NCI-H146 treated with DMSO at 0.1 percent for 48 hours (cell line): ENCODE measurements at regions not wholly inside any gene's neighbourhood (a gene's known extent, or its start where the extent isn't known, plus 50 kb on each side); places are given as distances from the start of the nearest gene placed in this dataset.
"Not testable (repeated sequence)": the region's sequence is repeated elsewhere in the genome, so short reads cannot be mapped to it uniquely, and the experiment has no call there.

Experiments
- DNase-seq: peaks from one replicate; lab custom pipeline; 2025; ENCODE audit not compliant: unreplicated experiment; lab: John Stamatoyannopoulos, UW

DNA sequence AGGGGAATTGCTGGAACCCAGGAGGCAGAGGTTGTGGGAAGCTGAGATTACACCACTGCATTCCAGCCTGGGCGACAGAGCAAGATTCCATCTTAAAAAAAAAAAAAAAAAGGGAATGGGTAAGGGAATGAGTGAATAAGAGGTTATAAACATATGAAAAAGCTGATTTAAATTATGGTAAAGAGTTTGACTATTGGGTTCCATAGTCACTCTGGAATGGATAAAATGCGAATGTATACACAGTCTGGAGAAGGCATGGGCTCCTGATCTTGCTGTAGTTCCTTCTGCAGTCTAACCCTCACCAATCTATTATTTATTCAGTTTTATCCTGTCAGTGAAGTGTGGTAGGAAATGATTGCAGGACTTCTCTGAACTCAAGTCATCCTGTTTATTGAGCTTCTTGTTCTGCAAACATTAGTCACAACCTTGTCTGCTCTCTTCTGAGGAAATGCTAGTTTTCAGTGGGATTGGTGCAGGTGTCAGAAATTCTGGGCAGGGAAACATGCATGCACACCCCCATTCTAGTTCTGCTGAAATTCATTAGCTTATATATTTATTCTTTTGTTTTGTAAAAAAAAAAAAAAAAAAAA, 190.9 kb upstream of the CFAP20DC start:
- DNase-seq = no peak

DNA sequence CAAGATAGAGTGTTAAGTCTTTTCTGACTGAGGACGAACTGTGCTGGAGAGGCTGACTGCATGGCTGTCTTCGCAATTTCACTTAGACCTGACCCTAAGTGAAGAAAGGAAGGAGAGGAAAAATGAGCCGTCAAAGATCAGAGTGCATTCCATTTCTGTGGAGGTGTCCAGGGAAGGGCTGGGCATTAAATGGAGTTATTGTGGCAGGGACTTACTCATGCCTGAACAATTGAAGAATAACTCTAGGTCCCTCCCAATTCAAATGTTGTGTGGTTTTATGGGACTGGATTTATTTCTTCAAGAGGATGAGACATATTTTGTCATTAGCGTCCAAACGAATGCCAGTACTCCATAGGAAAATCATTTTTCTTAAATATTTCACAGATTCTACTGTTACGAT, 187.3 kb upstream of the CFAP20DC start:
- no peak for DNase-seq

DNA sequence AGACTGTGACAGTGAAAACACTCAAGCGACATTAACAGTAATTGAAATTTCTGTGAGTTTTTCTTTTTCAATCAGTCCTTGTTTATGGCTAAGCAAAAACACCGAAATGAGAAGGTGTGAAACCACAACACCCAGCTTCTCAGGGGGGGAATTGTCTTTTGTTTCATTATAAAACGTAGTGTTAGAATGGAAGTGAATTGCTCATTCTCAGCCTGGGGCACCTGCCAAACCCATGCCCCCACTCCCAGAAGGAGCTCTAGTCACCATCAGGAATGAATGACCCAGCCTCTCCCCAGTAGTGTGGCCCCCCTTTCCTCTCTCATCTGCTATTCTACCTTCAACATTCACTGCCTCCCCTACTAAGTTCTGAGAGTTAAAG, 185.8 kb upstream of the CFAP20DC start:
- no peak for DNase-seq

DNA sequence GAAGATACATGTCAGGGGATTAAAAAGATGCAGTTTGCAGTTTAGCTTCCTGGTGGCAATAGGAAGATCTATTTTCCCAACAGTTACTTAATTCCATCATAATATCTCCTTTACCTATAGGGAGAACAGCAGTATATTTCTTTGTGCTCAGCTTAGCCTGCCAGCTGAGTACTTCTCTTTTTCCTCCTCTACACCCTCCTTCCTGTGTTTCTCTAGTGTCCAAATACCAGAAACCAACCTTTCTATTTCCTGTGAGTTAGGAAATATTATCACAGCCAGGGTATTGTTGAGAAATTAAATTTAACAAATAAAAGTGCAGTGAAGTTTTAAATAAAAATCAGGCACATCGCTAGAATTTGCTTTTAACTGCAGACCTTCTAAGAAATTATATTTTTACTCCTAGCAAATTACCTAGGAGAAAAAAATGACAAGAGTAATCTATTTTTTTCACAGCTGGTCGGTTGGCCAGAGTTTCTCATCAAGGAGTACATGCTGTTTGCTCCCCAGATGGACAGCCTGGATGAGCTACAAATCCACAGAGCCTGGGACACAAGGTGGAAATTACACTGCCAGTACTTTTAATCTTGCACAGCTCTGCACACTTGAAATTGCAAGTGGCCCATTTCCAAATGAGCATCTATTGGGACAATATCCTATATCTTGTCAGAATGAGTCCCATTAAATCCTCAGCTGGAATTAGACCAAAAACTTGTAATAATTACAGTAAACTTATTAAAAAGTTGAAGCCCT, 185.2 kb upstream of the CFAP20DC start:
- DNase-seq = no peak

DNA sequence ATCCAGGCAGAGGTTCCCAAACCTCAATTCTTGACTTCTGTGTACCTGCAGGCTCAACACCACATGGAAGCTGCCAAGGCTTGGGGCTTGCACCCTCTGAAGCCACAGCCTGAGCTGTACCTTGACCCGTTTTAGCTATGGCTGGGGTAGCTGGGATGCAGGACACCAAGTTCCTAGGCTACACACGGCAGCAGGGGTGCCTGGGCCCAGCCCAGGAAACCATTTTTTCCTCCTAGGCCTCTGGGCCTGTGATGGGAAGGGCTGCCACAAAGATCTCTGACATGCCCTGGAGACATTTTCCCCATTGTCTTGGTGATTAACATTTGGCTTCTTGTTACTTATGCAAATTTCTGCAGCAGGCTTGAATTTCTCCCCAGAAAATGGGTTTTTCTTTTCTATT, 180.6 kb upstream of the CFAP20DC start:
- DNase-seq = not testable (repeated sequence)

DNA sequence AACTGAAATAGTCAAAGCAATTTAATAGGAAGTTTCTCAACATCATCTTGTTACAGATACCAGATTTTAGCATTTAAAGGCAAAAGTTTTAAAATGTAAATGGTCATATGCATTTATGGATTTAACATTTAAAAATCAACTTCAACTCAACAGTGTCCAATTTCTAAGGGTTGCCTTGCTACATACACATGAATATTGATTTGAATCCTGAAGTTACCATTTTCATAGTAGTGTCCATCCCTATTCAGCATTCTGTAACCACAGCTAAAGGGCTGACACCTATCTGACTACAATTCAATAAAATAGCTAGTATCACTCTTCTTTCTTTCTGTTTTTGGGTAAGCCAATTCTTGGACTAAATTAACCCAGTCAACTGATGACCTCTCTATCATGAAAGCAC, 164.0 kb upstream of the CFAP20DC start:
- no peak for DNase-seq

DNA sequence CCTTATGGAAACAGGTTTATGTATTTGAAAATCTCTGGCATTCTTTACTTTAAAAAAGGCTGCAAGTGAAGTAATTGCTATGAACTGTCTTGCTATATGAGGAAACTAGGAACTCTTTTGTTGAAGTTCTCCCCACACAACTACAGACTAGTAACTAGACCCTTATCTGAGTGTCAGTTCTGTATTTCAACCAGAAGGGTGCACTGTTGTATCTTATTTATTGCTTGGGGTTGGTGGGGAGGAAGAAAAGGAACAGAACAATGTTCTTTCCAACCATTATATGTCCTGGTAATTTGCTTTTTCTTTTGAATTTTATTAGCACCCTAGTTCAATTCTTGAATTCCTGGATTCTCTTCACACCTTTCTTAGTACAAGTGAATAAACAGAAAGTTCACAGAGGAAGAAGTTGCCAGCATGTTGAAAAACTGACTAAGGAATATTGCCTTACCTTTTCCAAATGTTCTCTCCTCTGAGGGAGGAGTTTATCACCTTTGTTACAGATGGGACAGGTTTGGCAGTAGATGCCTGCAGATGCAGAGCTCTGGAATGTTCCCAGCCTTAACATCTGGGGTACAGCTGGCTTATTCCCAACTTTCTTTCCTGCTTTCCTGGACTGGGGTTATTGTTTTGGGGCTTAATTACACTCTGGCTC, 162.4 kb upstream of the CFAP20DC start:
- peak; percentile 33 for DNase-seq

DNA sequence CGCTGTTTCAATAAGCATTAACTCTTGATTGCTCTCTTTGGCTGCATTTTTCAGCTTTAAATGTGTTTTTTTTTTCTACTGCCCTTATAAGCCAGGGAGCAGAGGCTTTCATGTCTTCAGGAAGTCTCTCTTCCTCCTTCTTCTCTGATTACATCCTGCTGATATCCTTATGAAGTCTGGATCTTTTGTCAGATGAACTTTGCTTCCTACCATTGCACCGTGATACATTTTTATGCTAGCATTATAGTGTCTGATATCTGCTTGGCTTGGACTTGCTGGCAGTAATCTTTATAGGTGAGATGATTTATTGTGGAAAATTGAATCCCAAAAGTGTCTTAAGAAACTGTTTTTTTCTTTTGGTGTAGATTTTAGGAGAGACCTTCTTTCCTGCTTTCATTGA, 160.4 kb upstream of the CFAP20DC start:
- no peak for DNase-seq

DNA sequence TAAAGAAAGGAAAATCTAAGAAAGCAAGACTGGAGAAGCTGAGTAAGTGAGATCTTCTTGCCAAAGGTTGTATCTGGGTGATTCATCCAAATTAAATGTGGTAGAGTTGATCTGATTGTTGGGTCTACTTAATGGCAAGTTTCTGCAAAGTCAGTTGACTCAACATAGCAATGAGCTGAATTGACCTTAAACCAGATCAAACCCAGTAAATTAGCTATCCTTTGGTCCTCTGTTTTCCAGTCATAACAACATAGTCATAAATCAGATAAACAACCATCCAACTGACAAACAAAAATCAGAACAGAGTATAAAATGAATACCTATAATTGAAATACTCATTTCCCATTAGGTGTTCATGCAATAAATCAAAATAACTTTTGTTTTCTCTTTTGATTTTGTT, 142.6 kb upstream of the CFAP20DC start:
- no peak for DNase-seq

DNA sequence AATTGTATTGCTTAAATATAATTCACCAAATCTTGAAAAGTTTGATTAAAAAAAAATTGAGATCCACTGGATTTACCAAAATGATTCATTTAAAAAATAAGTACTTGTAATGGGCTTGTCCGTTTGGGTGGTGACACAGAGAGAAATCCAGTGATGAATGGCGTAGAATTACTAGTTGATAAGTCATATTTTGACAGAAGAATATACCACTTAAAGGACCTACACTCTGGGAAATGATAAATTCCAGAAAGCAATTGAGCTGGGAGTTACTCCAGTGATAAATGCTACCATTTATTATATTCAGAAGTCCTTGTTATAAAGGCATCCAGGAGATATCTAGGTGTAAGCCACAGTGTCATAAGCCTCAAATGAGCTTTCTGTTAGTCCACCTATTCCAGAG, 141.8 kb upstream of the CFAP20DC start:
- no peak for DNase-seq

DNA sequence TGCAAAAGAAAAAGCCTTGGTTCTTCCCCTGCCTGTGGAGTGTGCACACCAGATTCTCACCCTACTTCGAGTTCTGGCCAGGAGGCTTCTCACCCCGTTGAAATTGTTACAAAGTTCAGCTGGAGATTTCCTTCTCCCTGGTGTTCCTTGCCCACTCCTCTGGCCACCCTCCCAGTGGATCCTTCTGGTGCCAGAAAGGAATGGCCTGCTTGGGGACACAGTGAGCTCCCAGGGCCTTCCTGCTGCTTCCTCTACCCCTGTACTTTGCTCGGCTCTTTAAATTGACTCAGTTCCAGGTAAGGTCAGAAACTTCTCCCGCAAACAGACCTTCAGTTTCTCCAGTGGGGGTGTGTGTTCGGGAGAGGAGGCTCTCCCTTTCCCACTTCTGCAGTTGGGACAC, 140.1 kb upstream of the CFAP20DC start:
- DNase-seq = no peak

DNA sequence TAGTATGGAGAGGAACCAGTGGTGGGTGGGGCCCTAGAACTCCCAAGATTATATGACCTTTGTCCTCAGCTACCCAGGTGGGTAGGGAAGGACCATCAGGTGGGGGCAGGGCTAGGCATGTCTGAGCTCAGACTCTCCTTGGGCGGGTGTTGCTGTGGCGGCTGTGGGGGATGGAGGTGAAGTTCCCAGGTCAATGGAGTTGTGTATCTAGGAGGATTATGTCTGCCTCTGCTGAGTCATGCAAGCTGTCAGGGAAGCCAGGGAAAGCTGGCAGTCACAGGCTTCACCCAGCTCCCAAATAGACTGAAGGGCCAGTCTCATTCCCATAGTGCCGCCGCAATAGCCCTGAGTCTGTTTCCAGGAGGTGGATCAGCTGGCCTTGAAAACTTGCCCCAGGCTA, 139.7 kb upstream of the CFAP20DC start:
- DNase-seq = no peak

DNA sequence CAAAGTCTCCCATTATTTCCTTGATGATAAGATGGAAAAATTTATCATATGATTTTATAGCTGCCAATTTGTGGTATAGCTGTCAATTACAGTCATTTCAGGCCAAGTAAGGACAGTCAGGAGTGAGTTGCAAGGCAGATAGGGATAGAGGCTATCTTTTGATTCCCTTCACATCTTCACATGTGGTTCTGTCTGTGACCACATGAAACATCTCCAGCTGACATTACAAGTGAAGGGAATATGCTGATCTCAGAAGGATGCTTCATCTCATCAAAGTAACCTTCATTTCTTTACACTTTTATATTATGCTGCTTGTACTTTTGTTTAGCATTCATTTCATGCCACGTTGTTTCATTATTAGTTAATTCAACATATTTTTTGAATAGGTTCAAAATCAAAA, 136.9 kb upstream of the CFAP20DC start:
- no peak for DNase-seq

DNA sequence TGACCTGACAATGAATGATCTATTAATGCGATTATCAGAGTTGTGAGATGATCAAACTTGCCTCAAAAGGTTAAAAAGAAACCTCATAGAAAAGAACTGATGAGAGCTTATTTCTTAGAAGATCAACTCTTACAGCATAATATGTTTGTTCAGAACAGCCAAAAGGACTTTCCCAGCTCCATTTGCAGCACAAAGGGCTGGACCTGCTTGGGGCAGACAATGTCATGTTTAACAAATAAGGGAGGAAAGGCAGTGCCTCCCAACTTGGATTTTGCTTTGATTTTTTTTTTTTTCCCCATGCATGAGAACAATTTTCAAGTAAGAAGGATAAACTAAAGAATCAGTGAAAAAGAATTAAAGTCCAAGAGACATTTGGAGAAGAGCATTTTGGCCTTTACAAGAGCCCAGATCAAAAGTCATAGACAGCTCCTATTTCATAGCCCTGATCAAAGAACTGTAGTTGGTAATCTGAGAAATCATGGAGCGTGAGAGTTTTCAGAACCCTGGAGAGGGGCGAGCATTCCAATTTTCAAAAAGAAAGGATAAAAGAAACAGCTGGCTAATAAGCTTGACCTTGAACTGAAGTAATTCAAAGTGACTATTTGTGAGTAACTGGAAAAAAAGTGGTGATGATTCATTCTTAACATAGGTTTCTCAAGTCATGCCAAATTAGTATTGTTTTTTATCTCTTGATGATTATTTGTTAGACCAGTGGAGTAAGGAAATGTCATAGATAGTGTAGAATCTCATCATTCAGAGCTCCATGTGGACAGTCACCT, 136.0 kb upstream of the CFAP20DC start:
- DNase-seq = no peak

DNA sequence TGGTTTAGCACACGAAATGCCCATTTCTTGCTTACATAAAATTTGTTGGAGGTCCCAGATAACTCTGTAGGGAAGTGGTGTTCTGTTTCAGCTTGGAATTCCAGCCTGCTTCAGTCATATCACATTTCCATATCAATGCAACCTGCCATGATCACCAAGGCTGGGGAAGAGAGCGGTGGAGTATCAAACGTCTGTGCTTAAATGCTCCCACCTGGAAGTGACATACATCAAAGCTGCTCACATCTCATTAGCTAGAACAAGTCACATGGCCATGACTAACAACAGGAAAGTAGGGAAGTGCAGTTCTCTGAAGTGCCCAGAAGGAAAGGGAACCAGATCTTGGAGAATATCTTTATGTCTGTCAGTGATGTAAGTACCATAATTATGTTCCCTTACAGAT, 130.2 kb upstream of the CFAP20DC start:
- no peak for DNase-seq

DNA sequence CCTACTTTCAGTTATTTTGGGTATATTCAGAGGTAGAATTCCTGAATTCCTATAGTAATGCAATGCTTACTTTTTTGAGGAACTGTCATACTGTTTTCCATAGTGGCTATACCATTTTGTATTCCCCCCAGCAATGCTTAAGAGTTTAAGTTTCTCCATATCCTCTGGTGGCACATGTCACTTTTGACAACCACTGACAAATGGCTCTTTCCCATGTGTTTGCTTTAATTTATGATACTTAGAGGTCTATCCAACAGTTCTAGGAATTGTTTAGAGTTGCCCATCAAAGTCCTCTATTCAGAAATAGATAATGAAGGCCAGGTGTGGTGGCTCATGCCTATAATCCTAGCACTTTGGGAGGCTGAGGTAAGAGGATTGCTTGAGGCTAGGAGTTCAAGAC, 128.9 kb upstream of the CFAP20DC start:
- no peak for DNase-seq

DNA sequence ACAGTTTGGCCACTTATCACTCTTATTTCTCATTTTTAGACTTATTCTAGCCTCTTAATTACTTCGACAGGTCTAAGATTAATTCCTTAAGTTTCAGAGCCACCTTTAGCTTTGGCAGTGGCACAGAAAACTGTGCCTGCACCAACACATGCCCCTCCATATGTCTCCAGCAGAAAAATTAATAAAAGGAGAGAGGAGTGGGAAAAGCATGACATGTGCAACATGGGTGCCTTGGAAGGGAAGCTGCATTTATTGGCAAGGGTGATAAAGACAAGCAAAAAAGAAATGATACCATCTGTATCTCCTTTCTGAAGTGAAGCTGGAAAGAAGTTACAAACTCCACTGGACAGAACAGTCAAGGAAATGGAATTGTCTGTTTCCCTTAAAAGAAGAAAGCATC, 121.7 kb upstream of the CFAP20DC start:
- no peak for DNase-seq

DNA sequence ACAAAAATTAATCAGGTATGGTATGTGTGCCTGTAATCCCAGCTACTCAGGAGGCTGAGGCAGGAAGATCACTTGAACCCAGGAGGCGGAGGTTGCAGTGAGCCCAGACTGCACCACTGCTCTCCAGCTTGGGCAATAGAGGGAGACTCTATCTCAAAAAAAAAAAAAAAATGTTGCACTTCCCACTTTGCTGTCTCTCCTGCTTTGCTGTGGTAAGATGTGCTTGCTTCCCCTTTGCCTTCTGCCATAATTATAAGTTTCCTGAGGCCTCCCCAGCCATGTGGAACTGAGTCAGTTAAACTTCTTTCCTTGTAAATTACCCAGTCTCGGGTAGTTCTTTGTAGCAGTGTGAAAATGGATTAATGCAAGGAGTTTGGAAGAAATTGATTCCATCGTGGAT, 120.3 kb upstream of the CFAP20DC start:
- not testable (repeated sequence) for DNase-seq

DNA sequence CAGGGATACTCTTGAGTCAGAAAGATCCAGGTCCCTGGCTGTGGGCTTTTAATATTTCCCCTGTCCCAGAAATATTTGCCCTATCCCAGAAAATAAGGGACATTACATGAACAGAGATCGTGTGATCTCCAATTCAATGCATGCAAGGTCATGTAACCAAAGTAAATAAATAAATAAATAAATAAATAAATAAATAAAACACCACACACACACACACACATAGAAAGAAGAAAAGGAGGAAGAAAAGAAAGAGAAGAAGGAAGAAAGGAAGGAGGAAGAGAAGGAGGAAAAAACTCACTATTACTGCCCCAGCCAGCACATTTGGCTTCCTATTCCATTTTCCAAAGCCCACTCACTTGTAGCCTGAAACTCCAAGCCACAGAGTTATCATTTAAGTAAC, 117.9 kb upstream of the CFAP20DC start:
- DNase-seq = no peak

DNA sequence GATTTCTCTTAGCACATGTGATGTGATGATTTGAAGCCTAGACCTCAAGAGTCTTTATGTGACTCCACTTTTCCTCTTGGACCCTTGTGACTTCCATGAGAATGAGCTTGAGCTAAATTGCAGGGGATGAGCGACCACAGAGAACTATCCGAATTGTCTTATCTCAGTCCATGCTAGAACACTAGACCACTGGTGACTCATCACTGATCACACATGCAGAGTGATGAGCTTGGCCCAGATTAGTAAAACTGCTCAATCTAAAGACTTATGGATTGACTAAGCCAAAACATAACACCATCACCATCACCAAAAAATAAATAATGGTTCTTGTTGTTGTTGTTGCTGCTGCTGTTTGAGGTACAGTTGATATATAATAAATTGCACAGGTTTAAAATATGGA, 114.1 kb upstream of the CFAP20DC start:
- DNase-seq = no peak

DNA sequence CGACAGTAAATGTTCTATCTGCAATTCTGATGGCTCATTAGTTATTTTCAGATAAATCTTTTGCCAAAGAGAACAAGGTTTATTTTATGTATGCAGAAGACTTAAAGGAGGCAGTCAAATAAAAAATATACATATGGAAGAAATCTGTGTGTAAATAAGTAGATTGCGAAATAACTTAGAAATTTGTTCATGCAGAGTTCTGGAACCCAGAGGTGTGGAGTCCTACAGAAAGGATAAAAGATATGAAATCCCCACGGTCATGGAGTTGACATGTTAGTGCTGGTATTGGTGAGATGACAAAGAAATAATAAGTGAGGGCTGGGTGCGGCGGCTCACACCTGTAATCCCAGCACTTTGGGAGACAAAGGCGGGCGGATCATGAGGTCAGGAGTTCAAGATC, 111.2 kb upstream of the CFAP20DC start:
- no peak for DNase-seq
